Breast epithelium (tissue), 3 donors: ENCODE measurements at regions not wholly inside any gene's neighbourhood (a gene's known extent, or its start where the extent isn't known, plus 50 kb on each side); places are given as distances from the start of the nearest gene placed in this dataset.

Source experiments
- POLR2AphosphoS5 ChIP-seq, 3 donors: sonication (generic); formaldehyde crosslinking; IDR thresholded peaks; one replicate each; pipeline ENCODE4 v1.6.1; 2017; ENCODE audit warnings: antibody characterized with exemption in 3 of 3
- TF ChIP-seq, protein P1 (sequence below), 3 donors: fragments of 450-650 bp; IDR thresholded peaks; one replicate each; pipeline ENCODE4 v1.5.1; 2016 to 2017; ENCODE audit warnings: antibody characterized with exemption in 3 of 3, mild to moderate bottlenecking in 3 of 3, moderate library complexity in 3 of 3

DNA sequence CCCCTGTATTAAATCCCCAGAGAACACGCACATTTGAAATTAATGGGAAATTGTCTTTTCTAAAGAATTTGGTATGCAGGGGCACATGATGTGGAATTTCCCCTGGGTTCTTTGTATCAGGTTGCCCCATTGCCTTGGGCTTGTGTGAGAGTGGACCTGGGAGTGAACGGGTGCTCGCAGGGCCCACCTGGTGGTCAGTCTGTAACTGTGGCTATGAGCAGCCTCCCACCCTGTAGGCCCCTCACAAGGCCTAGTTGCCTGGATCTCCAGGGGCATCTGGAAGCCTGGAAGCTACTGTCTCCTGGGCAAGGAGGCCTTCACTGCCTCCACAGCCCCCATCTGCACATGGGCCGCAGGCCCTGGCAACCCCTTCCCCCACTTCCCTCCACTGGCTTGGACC, 96.7 kb downstream of the SLC25A47 start:
- TF ChIP-seq, protein P1, sequence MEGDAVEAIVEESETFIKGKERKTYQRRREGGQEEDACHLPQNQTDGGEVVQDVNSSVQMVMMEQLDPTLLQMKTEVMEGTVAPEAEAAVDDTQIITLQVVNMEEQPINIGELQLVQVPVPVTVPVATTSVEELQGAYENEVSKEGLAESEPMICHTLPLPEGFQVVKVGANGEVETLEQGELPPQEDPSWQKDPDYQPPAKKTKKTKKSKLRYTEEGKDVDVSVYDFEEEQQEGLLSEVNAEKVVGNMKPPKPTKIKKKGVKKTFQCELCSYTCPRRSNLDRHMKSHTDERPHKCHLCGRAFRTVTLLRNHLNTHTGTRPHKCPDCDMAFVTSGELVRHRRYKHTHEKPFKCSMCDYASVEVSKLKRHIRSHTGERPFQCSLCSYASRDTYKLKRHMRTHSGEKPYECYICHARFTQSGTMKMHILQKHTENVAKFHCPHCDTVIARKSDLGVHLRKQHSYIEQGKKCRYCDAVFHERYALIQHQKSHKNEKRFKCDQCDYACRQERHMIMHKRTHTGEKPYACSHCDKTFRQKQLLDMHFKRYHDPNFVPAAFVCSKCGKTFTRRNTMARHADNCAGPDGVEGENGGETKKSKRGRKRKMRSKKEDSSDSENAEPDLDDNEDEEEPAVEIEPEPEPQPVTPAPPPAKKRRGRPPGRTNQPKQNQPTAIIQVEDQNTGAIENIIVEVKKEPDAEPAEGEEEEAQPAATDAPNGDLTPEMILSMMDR (IDR thresholded peaks at IDR 0.05): no peak
- TF ChIP-seq POLR2AphosphoS5 (IDR thresholded peaks at IDR 0.05): no peak
